HFF-Myc (cell line): ENCODE measurements at regions not wholly inside any gene's neighbourhood (a gene's known extent, or its start where the extent isn't known, plus 50 kb on each side); places are given as distances from the start of the nearest gene placed in this dataset.
A peak's percentile ranks its signal among the peaks of the same experiment; 100 is the strongest.
"Not testable (repeated sequence)": the region's sequence is repeated elsewhere in the genome, so short reads cannot be mapped to it uniquely, and the experiment has no call there.

Experiments
- DNase-seq: peaks from one replicate; pipeline ENCODE4 v3.0.0-alpha.2; 2011; ENCODE audit warnings: low read depth; ENCODE audit errors: extremely low read depth
- H3K4me3 ChIP-seq: replicated peaks from 2 replicates; pipeline ENCODE4 v1.5.1; 2011; ENCODE audit warnings: low read depth, mild to moderate bottlenecking, control low read depth, low read length
- TF ChIP-seq, protein P1 (sequence below): IDR thresholded peaks from 2 replicates; pipeline ENCODE4 v1.5.1; 2012; ENCODE audit warnings: mild to moderate bottlenecking, low read depth, low read length, control low read depth; ENCODE audit errors: missing control alignments

DNA sequence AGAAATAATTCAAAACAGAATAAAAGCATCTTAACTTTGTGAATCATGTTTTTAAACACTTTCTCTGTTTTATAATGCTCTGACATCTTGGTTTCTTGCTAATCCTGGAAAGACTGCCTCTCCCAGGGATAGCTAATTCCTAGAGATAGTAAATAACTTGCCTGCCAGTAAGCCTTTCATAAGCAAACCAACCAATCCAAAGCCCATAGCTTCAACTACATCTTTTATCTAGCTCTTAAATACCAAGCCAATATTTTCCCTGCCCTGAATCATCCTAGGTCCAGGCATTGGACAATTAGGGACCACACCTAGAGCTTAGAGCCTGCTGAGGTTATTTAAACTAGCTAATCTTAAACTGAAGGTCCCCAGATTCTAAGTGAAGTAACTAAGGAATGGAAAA, 223.7 kb upstream of the DIPK2B start:
- no peak for DNase-seq
- TF ChIP-seq, protein P1, sequence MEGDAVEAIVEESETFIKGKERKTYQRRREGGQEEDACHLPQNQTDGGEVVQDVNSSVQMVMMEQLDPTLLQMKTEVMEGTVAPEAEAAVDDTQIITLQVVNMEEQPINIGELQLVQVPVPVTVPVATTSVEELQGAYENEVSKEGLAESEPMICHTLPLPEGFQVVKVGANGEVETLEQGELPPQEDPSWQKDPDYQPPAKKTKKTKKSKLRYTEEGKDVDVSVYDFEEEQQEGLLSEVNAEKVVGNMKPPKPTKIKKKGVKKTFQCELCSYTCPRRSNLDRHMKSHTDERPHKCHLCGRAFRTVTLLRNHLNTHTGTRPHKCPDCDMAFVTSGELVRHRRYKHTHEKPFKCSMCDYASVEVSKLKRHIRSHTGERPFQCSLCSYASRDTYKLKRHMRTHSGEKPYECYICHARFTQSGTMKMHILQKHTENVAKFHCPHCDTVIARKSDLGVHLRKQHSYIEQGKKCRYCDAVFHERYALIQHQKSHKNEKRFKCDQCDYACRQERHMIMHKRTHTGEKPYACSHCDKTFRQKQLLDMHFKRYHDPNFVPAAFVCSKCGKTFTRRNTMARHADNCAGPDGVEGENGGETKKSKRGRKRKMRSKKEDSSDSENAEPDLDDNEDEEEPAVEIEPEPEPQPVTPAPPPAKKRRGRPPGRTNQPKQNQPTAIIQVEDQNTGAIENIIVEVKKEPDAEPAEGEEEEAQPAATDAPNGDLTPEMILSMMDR = no peak

DNA sequence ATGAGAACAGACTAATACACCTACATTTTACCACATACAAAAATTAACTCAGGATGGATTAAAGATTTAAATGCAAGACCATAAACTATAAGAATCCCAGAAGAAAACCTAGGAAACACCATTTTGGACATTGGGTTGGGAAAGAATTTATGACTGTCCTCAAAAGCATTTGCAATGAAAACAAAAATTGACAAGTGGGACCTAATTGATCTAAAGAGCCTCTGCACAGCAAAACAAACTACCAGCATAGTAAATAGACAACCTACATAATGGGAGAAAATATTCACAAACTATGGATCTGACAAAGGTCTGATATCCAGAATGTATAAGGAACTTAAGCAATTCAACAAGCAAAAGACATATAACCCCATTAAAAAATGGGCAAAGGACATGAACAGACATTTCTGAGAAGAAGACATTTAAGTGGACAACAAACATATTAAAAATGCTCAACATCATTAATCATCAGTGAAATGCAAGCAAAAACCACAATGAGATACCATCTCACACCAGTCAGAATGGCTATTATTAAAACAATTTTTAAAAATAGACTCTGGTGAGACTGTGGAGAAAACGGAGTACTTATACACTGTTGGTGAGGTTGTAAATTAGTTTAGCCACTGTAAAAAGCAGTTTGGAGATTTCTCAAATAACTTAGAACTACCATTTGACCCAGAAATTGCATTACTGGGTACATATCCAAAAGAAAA, 221.7 kb upstream of the DIPK2B start:
- TF ChIP-seq, protein P1 = no peak
- DNase-seq = no peak
- no peak overlapping the region for H3K4me3 ChIP-seq

More for the DNA sequence above, 223.7 kb upstream of the DIPK2B start:
- no peak overlapping the region for H3K4me3 ChIP-seq

DNA sequence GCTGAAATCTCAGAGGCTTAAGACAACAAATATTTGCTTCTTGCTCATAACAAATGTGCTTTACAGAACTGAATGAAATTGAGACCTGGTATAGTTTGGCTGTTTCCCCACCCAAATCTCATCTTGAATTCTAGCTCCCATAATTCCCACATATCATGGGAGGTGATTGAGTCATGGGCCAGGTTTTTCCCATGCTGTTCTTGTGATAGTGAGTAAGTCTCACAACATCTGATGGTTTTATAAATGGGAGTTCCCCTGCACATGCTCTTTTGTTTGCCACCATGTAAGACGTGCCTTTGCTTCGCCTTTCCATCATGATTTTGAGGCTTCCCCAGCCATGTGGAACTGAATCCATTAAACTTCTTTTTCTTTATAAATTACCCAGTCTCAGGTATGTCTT, 221.1 kb upstream of the DIPK2B start:
- DNase-seq = no peak
- TF ChIP-seq, protein P1 = no peak
- no peak overlapping the region for H3K4me3 ChIP-seq

DNA sequence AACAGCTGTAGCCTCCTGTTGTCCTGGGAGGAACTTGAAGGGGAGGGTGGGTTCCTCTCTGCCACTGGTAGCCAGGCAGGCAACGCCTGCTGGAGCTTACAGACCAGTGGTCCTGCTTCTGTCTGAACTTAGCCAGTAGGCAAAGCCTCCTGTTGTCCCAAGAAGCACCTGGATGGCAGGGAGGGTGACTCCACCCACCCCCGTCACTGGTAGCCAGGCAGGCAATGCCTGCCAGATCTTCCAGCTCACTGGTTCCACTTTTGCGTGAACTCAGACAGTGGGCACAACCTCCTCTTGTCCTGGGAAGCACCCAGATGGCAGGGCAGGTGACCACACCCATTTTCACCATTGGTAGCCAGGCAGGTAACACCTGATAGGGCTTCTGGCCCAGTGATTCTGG, 203.5 kb upstream of the DIPK2B start:
- no peak for DNase-seq
- TF ChIP-seq, protein P1 = no peak

DNA sequence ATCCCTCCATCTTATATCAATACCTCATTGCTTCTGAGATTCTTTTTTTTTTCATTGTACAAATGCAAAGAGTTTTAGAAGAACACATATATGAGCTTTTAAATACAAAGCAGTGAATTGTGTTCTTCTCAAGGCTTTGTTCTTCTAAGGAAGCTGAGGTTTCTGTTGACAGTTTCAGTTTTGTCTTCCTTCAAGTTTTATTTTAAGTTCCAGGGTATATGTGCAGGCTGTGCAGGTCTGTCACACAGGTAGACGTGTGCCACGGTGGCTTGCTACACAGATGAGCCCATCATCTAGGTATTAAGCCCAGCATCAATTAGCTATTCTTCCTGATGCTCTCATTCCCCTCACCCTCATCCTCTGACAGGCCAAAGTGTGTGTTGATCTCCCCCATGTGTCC, 201.2 kb upstream of the DIPK2B start:
- no peak for DNase-seq
- TF ChIP-seq, protein P1 = no peak
- H3K4me3 ChIP-seq = no peak overlapping the region

More for the DNA sequence above, 203.5 kb upstream of the DIPK2B start:
- H3K4me3 ChIP-seq = no peak overlapping the region

DNA sequence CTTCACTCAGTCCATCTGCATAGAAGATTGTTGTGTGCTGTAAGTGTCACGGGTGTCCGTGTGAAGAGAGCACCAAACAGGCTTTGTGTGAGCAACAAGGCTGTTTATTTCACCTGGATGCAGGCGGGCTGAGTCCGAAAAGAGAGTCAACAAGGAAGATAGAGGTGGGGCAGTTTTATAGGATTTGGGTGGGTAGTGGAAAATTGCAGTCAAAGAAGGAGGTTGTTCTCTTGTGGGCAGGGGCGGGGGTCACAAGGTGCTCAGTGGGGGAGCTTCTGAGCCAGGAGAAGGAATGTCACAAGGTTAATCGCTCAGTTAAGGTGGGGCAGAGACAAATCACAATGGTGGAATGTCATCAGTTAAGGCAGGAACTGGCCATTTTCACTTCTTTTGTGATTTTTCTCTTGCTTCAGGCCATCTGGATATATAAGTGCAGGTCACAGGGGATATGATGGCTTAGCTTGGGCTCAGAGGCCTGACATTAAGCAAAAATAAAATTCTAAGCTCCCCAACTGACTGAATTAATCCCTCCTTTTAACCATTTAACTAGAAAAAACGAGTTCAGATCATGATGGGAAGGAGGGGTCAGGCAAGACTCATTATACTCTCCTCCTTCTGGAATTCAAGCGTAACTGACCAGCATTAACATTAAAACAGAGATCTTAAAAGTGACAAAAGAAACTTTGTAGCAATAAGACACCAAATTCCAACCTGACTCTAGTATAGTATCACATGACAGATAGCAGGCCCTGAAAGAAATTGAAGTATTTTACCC, 200.5 kb upstream of the DIPK2B start:
- DNase-seq, H3K4me3 ChIP-seq: not testable (repeated sequence)

DNA sequence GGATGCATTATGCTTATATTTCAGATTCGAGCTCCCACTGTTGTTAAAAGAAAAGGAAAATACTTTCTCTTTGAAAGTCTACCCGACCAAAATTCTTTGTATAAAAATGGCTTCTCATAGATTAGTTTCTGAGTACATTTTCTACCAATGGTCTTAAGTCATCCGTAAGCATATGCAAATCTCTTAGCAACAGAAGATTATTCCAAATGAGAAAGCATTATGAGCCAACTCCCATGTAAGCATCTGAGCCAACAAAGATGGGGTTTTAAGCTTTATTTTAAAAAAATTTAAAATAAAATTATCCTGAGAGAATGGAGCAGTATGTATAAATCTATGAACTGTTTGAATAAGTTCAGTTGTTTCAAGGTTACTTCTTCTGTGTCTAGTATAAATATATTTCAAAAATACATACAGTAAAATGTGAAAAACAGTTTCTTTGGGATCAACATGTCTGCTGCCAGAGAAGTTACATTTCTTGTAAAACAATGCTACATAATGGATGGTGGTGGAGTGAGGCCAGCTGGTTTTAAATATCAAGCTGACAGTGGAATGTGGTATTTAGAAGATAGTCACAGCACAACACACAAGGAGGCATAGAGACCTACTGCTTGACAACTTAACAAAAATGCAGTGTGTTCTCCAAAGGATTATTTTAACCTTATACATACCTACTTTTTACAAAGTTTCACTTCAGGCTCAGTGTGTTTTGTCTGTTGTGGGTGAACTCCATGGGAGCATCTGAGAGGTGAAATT, 199.5 kb upstream of the DIPK2B start:
- peak; percentile 2 for DNase-seq
- no peak overlapping the region for H3K4me3 ChIP-seq
- TF ChIP-seq, protein P1 = no peak
